HCT116 (cell line): ENCODE measurements at regions not wholly inside any gene's neighbourhood (a gene's known extent, or its start where the extent isn't known, plus 50 kb on each side); places are given as distances from the start of the nearest gene placed in this dataset.

Experiments used
- ATAC-seq: fragments of 200-7000 bp; cut with Tn5 transposase; 2 replicates; pipeline ENCODE4 v1.9.1; 2020; ENCODE audit warnings: mild to moderate bottlenecking, moderate library complexity
- BruUV-seq: library from RNA; stranded (reverse); fragments of 400-500 nt; replicated peaks from 2 replicates; lab custom pipeline; 2021; lab: Mats Ljungman, UMichigan
- CTCF ChIA-PET: fragments of 300-600 bp; sonication (Branson Sonifier 250); formaldehyde crosslinking; loops from one replicate; lab custom pipeline; 2021; ENCODE audit warnings: antibody characterized with exemption; lab: Charles Lee
- POLR2A ChIA-PET: fragments of 300-600, 350-600 bp; sonication (Branson Sonifier 250); formaldehyde crosslinking; loops from one replicate; lab custom pipeline; 2021; ENCODE audit warnings: antibody characterized with exemption; lab: Charles Lee
- RAD21 ChIA-PET, 2 experiments: fragments of 300-600 bp; sonication (Branson Sonifier 250); formaldehyde crosslinking; loops; one replicate each; lab custom pipeline; 2023; ENCODE audit warnings: low total read pairs in 2 of 2; ENCODE audit not compliant: uncharacterized antibody in 2 of 2, unreplicated experiment in 2 of 2, low non-redundant PET in 1 of 2; lab: Charles Lee
- DNase-seq: peaks from one replicate; pipeline ENCODE4 v3.0.0-alpha.2; 2010; ENCODE audit warnings: low read depth, low spot score
- H2AFZ ChIP-seq: fragments of 200-600 bp; shearing (Covaris generic), sonication (generic); 2 replicates; pipeline ENCODE4 v1.6.1; 2017; ENCODE audit warnings: low read depth, mixed run types, mixed read lengths, antibody characterized with exemption, low read length; ENCODE audit not compliant: poor library complexity, severe bottlenecking
- H3K27ac ChIP-seq: 2 replicates; pipeline ENCODE4 v1.5.1; 2012; ENCODE audit warnings: low read depth, low read length
- H3K27me3 ChIP-seq: fragments of 200-600 bp; sonication (generic); 2 replicates; pipeline ENCODE4 v1.6.1; 2016; ENCODE audit warnings: mixed run types, low read length, mixed read lengths; ENCODE audit not compliant: insufficient read depth
- H3K36me3 ChIP-seq, 2 experiments: fragments of 200-500 bp in 1 of 2; fragments of 200-600 bp in 1 of 2; sonication (Bioruptor generic) in 1 of 2; sonication (generic) in 1 of 2; 2 replicates each; pipeline versions ENCODE4 v1.5.1 to v1.6.1; 2014 to 2016; ENCODE audit warnings: low read length in 2 of 2, inconsistent platforms in 1 of 2, mixed read lengths in 1 of 2, mixed run types in 1 of 2; ENCODE audit not compliant: insufficient read depth in 2 of 2, control insufficient read depth in 1 of 2
- H3K4me1 ChIP-seq, 2 experiments: fragments of 200-600 bp in 1 of 2; sonication (generic) in 1 of 2; 2 replicates each; pipeline versions ENCODE4 v1.5.1 to v1.6.1; 2012 to 2017; ENCODE audit warnings: low read length in 2 of 2, inconsistent platforms in 1 of 2, mild to moderate bottlenecking in 1 of 2, mixed read lengths in 1 of 2, mixed run types in 1 of 2, moderate library complexity in 1 of 2; ENCODE audit not compliant: insufficient read depth in 2 of 2, control insufficient read depth in 1 of 2
- H3K4me2 ChIP-seq: fragments of 200-600 bp; sonication (generic); 2 replicates; pipeline ENCODE4 v1.6.1; 2017; ENCODE audit warnings: mixed run types, low read length, mixed read lengths
- H3K4me3 ChIP-seq, 2 experiments: fragments of 200-600 bp in 1 of 2; sonication (generic) in 1 of 2; replicated peaks in 1 of 2; 2 replicates each; pipeline ENCODE4 v1.5.1; 2011 to 2016; ENCODE audit warnings: low read length in 2 of 2, control low read depth in 1 of 2, low read depth in 1 of 2, mild to moderate bottlenecking in 1 of 2, mixed read lengths in 1 of 2, mixed run types in 1 of 2
- H3K79me2 ChIP-seq: fragments of 200-600 bp; sonication (generic); 2 replicates; pipeline ENCODE4 v1.6.1; 2017; ENCODE audit warnings: mild to moderate bottlenecking, mixed run types, low read length, moderate library complexity, mixed read lengths; ENCODE audit not compliant: insufficient read depth
- H3K9ac ChIP-seq: fragments of 200-600 bp; sonication (generic); 2 replicates; pipeline ENCODE4 v1.6.1; 2016; ENCODE audit warnings: low read length, mixed read lengths
- H3K9me2 ChIP-seq: fragments of 200-600 bp; sonication (generic), shearing (Covaris generic); 2 replicates; pipeline ENCODE4 v1.6.1; 2017; ENCODE audit warnings: mixed run types, mild to moderate bottlenecking, moderate library complexity; ENCODE audit not compliant: insufficient read depth
- H3K9me3 ChIP-seq, 2 experiments: fragments of 200-500 bp in 1 of 2; fragments of 200-600 bp in 1 of 2; sonication (Bioruptor generic) in 1 of 2; sonication (generic) in 1 of 2; 2 replicates each; pipeline ENCODE4 v1.6.1; 2014 to 2017; ENCODE audit warnings: low read length in 2 of 2, mixed read lengths in 2 of 2, inconsistent platforms in 1 of 2, low read depth in 1 of 2, mild to moderate bottlenecking in 1 of 2, mixed run types in 1 of 2, moderate library complexity in 1 of 2; ENCODE audit not compliant: control insufficient read depth in 1 of 2, insufficient read depth in 1 of 2
- H4K20me1 ChIP-seq: fragments of 200-600 bp; sonication (generic), shearing (Covaris generic); 2 replicates; pipeline ENCODE4 v1.6.1; 2017; ENCODE audit warnings: mixed run types, mild to moderate bottlenecking, moderate library complexity; ENCODE audit not compliant: insufficient read depth
- ELF1 ChIP-seq: IDR thresholded peaks from 2 replicates; pipeline ENCODE4 v1.6.1; 2012; ENCODE audit warnings: low read depth, borderline replicate concordance
- JUND ChIP-seq: IDR thresholded peaks from 2 replicates; pipeline ENCODE4 v1.6.1; 2012
- POLR2A ChIP-seq: IDR thresholded peaks from 2 replicates; pipeline ENCODE4 v1.7.0; 2011; ENCODE audit warnings: borderline replicate concordance; ENCODE audit not compliant: insufficient read depth, insufficient read length; ENCODE audit errors: extremely low read depth
- RAD21 ChIP-seq: IDR thresholded peaks from 2 replicates; pipeline ENCODE4 v1.6.1; 2012; ENCODE audit warnings: low read depth, mild to moderate bottlenecking
- TCF7L2 ChIP-seq: IDR thresholded peaks from 2 replicates; pipeline ENCODE4 v1.7.0; 2011; ENCODE audit warnings: borderline replicate concordance, inconsistent platforms; ENCODE audit not compliant: insufficient read depth, insufficient read length; ENCODE audit errors: extremely low read depth
- YY1 ChIP-seq: IDR thresholded peaks from 2 replicates; pipeline ENCODE4 v1.6.1; 2011; ENCODE audit warnings: low read length, low read depth, moderate library complexity, mild to moderate bottlenecking; ENCODE audit not compliant: insufficient replicate concordance; ENCODE audit errors: extremely low read depth
- ZBTB33 ChIP-seq: IDR thresholded peaks from 2 replicates; pipeline ENCODE4 v1.6.1; 2011; ENCODE audit warnings: mild to moderate bottlenecking, low read length, moderate library complexity; ENCODE audit not compliant: insufficient replicate concordance; ENCODE audit errors: extremely low read depth
- intact Hi-C: fragments of 100-400 bp; cut with micrococcal nuclease; formaldehyde crosslinking; loops from 2 replicates; pipeline ENCODE4 v1.10.0; 2022
- TF ChIP-seq, protein P1 (sequence below), 3 experiments: fragments of 200-600 bp in 1 of 3; sonication (generic) in 1 of 3; IDR thresholded peaks in 2 of 3; conservative IDR thresholded peaks in 1 of 3; 2 replicates each; pipeline ENCODE4 v1.5.1; 2012 to 2017; ENCODE audit warnings: low read depth in 2 of 3, low read length in 2 of 3, antibody characterized with exemption in 1 of 3, borderline replicate concordance in 1 of 3, control low read depth in 1 of 3, mild to moderate bottlenecking in 1 of 3, mixed read lengths in 1 of 3, mixed run types in 1 of 3, moderate library complexity in 1 of 3; ENCODE audit not compliant: insufficient read depth in 1 of 3
- TF ChIP-seq, protein P2 (sequence below): IDR thresholded peaks from 2 replicates; pipeline ENCODE4 v1.6.1; 2012

DNA sequence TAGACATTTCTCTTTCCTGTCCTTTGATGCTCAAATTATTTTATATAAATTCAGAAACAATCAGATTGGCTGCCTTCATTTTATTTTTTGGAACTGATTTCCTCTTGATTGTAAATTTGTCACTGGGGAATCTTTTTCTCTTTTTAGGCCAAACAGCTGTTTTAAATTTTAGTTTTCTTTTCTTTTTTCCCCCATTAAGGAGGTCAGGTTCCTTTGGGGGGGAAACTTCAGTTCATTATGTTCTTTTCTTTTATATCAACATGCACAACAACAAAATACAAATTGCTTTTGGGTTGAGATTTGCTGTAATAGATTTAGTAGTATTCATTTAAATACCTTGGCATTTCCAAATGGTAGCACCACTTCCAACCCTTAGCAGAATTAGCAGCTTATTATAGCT lies 264.8 kb upstream of the SPRY2 start:
- Histone ChIP-seq H3K36me3 (no peaks in the 10 kb centered on the region), H3K27me3 (no peaks in the 10 kb centered on the region)
- no peak for DNase-seq

GRCh38 chr13:80605011-80605410 lies 264.1 kb upstream of the SPRY2 start:
- ChIA-PET POLR2A (no interaction called here), RAD21 (no interaction called here), CTCF (no interaction called here)
- Histone ChIP-seq H3K27ac (no peak overlapping the region), H3K27me3 (no peaks in the 10 kb centered on the region), H4K20me1 (no peaks in the 10 kb centered on the region), H3K9me3 (no peaks in the 10 kb centered on the region), H3K4me2 (no peak overlapping the region), H3K9me2 (no peaks in the 10 kb centered on the region), H3K79me2 (no peaks in the 10 kb centered on the region), H2AFZ (no peak overlapping the region), H3K36me3 (no peaks in the 10 kb centered on the region), H3K4me3 (no peak overlapping the region), H3K9ac (no peak overlapping the region), H3K4me1 (no peaks in the 10 kb centered on the region)
- TF ChIP-seq YY1 (no peak), ELF1 (no peak), POLR2A (no peak), RAD21 (no peak), ZBTB33 (no peak), TCF7L2 (no peak)
- TF ChIP-seq, protein P1, sequence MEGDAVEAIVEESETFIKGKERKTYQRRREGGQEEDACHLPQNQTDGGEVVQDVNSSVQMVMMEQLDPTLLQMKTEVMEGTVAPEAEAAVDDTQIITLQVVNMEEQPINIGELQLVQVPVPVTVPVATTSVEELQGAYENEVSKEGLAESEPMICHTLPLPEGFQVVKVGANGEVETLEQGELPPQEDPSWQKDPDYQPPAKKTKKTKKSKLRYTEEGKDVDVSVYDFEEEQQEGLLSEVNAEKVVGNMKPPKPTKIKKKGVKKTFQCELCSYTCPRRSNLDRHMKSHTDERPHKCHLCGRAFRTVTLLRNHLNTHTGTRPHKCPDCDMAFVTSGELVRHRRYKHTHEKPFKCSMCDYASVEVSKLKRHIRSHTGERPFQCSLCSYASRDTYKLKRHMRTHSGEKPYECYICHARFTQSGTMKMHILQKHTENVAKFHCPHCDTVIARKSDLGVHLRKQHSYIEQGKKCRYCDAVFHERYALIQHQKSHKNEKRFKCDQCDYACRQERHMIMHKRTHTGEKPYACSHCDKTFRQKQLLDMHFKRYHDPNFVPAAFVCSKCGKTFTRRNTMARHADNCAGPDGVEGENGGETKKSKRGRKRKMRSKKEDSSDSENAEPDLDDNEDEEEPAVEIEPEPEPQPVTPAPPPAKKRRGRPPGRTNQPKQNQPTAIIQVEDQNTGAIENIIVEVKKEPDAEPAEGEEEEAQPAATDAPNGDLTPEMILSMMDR (IDR thresholded peaks at IDR 0.05 in 2 of 3, conservative IDR thresholded peaks at IDR 0.05 in 1 of 3; ENCODE audit: borderline replicate concordance in 1 of 3, insufficient read depth in 1 of 3, low read depth in 2 of 3, low read length in 2 of 3): no peak
- TF ChIP-seq, protein P2, sequence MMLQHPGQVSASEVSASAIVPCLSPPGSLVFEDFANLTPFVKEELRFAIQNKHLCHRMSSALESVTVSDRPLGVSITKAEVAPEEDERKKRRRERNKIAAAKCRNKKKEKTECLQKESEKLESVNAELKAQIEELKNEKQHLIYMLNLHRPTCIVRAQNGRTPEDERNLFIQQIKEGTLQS: no peak
- DNase-seq (no peak), ATAC-seq (no peak)
- intact Hi-C loops: no loop called here
- no TSS peak for BruUV-seq

More for the DNA sequence above, 264.8 kb upstream of the SPRY2 start:
- no peak overlapping the region for H3K27ac ChIP-seq
- H3K79me2 ChIP-seq: no peaks in the 10 kb centered on the region
- ChIA-PET RAD21 (no interaction called here), POLR2A (no interaction called here), CTCF (no interaction called here)
- H3K9ac ChIP-seq: no peak overlapping the region
- no peaks in the 10 kb centered on the region for H4K20me1 ChIP-seq
- H3K9me2 ChIP-seq: no peaks in the 10 kb centered on the region
- no peak overlapping the region for H2AFZ ChIP-seq
- BruUV-seq: no TSS peak
- H3K9me3 ChIP-seq: no peaks in the 10 kb centered on the region
- H3K4me2 ChIP-seq: no peak overlapping the region
- intact Hi-C loops: no loop called here
- H3K4me3 ChIP-seq: no peak overlapping the region
- no peaks in the 10 kb centered on the region for H3K4me1 ChIP-seq
- ATAC-seq: no peak
- TF ChIP-seq JUND (no peak), YY1 (no peak)
